Breast epithelium (tissue), 4 donors: ENCODE measurements at regions not wholly inside any gene's neighbourhood (a gene's known extent, or its start where the extent isn't known, plus 50 kb on each side); places are given as distances from the start of the nearest gene placed in this dataset.
"Not testable (repeated sequence)": the region's sequence is repeated elsewhere in the genome, so short reads cannot be mapped to it uniquely, and the experiment has no call there.

Experiments used
- DNase-seq, 2 donors: peaks; one replicate each; pipeline ENCODE4 v3.0.0-alpha.2; 2019; ENCODE audit warnings: low spot score in 2 of 2
- H3K27ac ChIP-seq, 2 donors: fragments of 200-600 bp; sonication (generic) in 1 of 2; one replicate each; pipeline ENCODE4 v1.5.1; 2016 to 2019; ENCODE audit warnings: mild to moderate bottlenecking in 1 of 2
- H3K27me3 ChIP-seq, 2 donors: fragments of 200-600 bp; sonication (generic) in 1 of 2; one replicate each; pipeline versions ENCODE4 v1.5.1 to v1.6.0; 2017 to 2019; ENCODE audit warnings: control low read depth in 1 of 2, mild to moderate bottlenecking in 1 of 2
- H3K36me3 ChIP-seq: fragments of 200-600 bp; one replicate; pipeline ENCODE4 v1.5.1; 2019
- H3K4me1 ChIP-seq, 2 donors: fragments of 200-600 bp; sonication (generic); one replicate each; pipeline ENCODE4 v1.5.1; 2016 to 2019; ENCODE audit warnings: control low read depth in 1 of 2
- H3K4me3 ChIP-seq, 3 donors: fragments of 200-600 bp; sonication (generic); 1 replicate in 2 of 3; 2 replicates in 1 of 3; pipeline ENCODE4 v1.5.1; 2016 to 2019; ENCODE audit warnings: mild to moderate bottlenecking in 3 of 3, moderate library complexity in 2 of 3
- H3K9me3 ChIP-seq, 2 donors: fragments of 200-600 bp; sonication (generic) in 1 of 2; one replicate each; pipeline ENCODE4 v1.5.1; 2016 to 2019; ENCODE audit warnings: control low read depth in 1 of 2
- POLR2A ChIP-seq: fragments of 450-650 bp; IDR thresholded peaks from one replicate; pipeline ENCODE4 v1.6.1; 2016; ENCODE audit warnings: antibody characterized with exemption, mild to moderate bottlenecking, moderate library complexity
- POLR2AphosphoS5 ChIP-seq, 3 donors: sonication (generic); formaldehyde crosslinking; IDR thresholded peaks; one replicate each; pipeline ENCODE4 v1.6.1; 2017; ENCODE audit warnings: antibody characterized with exemption in 3 of 3
- intact Hi-C: fragments of 100-400 bp; cut with DNase I; formaldehyde crosslinking; loops from one replicate; pipeline ENCODE4 v1.15.1; 2023; ENCODE audit warnings: low total_unique reads
- TF ChIP-seq, protein P1 (sequence below), 3 donors: fragments of 450-650 bp; IDR thresholded peaks; one replicate each; pipeline ENCODE4 v1.5.1; 2016 to 2017; ENCODE audit warnings: antibody characterized with exemption in 3 of 3, mild to moderate bottlenecking in 3 of 3, moderate library complexity in 3 of 3

DNA sequence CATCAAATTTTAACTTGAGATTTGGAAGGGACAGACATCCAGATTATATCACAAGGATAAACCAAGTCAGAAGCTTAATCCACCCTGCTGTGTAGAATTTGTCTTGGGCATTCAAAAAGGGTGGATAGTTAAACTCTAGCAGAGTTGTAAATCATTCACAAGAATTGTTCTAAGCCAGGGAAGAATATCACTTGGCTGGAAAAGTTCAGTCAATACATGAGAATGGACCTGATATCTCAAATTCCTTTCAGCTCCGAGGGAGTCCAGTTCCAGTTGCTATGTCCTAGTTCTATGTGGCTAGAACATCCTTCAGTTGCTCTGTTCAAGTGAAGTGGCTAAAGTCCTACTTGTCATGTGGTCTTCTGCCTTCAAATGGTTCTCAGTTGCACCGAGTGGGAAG, 351.8 kb upstream of the JARID2 start:
- no peak for DNase-seq
- Histone ChIP-seq H3K27ac (no peak overlapping the region), H3K36me3 (no peaks in the 10 kb centered on the region), H3K9me3 (no peaks in the 10 kb centered on the region), H3K4me1 (no peaks in the 10 kb centered on the region), H3K4me3 (no peak overlapping the region), H3K27me3 (no peaks in the 10 kb centered on the region)
- no peak for TF ChIP-seq POLR2AphosphoS5 (IDR thresholded peaks at IDR 0.05)
- TF ChIP-seq, protein P1, sequence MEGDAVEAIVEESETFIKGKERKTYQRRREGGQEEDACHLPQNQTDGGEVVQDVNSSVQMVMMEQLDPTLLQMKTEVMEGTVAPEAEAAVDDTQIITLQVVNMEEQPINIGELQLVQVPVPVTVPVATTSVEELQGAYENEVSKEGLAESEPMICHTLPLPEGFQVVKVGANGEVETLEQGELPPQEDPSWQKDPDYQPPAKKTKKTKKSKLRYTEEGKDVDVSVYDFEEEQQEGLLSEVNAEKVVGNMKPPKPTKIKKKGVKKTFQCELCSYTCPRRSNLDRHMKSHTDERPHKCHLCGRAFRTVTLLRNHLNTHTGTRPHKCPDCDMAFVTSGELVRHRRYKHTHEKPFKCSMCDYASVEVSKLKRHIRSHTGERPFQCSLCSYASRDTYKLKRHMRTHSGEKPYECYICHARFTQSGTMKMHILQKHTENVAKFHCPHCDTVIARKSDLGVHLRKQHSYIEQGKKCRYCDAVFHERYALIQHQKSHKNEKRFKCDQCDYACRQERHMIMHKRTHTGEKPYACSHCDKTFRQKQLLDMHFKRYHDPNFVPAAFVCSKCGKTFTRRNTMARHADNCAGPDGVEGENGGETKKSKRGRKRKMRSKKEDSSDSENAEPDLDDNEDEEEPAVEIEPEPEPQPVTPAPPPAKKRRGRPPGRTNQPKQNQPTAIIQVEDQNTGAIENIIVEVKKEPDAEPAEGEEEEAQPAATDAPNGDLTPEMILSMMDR (IDR thresholded peaks at IDR 0.05): no peak
- no peak for TF ChIP-seq POLR2A
- intact Hi-C loops: no loop called here

GRCh38 chr6:14896475-14896874, 349.4 kb upstream of the JARID2 start:
- Histone ChIP-seq H3K4me1 (no peaks in the 10 kb centered on the region), H3K9me3 (no peaks in the 10 kb centered on the region), H3K27me3 (no peaks in the 10 kb centered on the region), H3K27ac (no peak overlapping the region), H3K36me3 (no peaks in the 10 kb centered on the region), H3K4me3 (no peak overlapping the region)
- TF ChIP-seq POLR2A (no peak), POLR2AphosphoS5 (IDR thresholded peaks at IDR 0.05) (no peak)
- TF ChIP-seq, protein P1 (IDR thresholded peaks at IDR 0.05): no peak
- no peak for DNase-seq
- intact Hi-C loops: no loop called here

- intact Hi-C loops: no loop called here
- DNase-seq: no peak
- Histone ChIP-seq H3K36me3 (no peaks in the 10 kb centered on the region), H3K27ac (no peak overlapping the region), H3K27me3 (no peaks in the 10 kb centered on the region), H3K9me3 (no peaks in the 10 kb centered on the region), H3K4me3 (no peak overlapping the region), H3K4me1 (no peaks in the 10 kb centered on the region)
- no peak for TF ChIP-seq POLR2AphosphoS5 (IDR thresholded peaks at IDR 0.05)
These were observed 348.0 kb upstream of the JARID2 start for GRCh38 chr6:14897831-14898230.

DNA sequence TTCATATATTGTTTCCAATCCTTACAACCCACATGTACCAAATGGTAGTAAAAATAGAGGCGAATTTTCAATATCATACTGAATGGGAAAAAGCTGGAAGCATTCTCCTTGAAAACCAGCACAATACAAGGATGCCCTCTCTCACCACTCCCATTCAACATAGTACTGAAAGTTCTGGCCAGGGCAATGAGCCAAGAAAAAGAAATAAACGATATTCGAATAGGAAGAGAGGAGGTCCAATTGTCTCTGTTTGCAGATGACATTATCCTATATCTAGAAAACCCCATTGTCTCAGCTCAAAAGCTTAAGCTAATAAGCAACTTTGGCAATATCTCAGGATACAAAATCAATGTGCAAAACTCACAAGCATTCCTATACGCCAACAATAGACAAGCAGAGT, 346.4 kb upstream of the JARID2 start:
- H3K9me3 ChIP-seq, DNase-seq, H3K4me3 ChIP-seq, H3K27ac ChIP-seq, intact Hi-C loops, H3K27me3 ChIP-seq, H3K4me1 ChIP-seq, H3K36me3 ChIP-seq: not testable (repeated sequence)

GRCh38 chr6:14900919-14901318, 344.9 kb upstream of the JARID2 start:
- Histone ChIP-seq H3K27ac (no peak overlapping the region), H3K4me1 (no peaks in the 10 kb centered on the region), H3K36me3 (no peaks in the 10 kb centered on the region), H3K27me3 (no peaks in the 10 kb centered on the region), H3K4me3 (no peak overlapping the region), H3K9me3 (no peaks in the 10 kb centered on the region)
- TF ChIP-seq, protein P1 (IDR thresholded peaks at IDR 0.05): no peak
- no peak for TF ChIP-seq POLR2AphosphoS5 (IDR thresholded peaks at IDR 0.05)
- no peak for TF ChIP-seq POLR2A
- DNase-seq: no peak
- intact Hi-C loops: no loop called here

DNA sequence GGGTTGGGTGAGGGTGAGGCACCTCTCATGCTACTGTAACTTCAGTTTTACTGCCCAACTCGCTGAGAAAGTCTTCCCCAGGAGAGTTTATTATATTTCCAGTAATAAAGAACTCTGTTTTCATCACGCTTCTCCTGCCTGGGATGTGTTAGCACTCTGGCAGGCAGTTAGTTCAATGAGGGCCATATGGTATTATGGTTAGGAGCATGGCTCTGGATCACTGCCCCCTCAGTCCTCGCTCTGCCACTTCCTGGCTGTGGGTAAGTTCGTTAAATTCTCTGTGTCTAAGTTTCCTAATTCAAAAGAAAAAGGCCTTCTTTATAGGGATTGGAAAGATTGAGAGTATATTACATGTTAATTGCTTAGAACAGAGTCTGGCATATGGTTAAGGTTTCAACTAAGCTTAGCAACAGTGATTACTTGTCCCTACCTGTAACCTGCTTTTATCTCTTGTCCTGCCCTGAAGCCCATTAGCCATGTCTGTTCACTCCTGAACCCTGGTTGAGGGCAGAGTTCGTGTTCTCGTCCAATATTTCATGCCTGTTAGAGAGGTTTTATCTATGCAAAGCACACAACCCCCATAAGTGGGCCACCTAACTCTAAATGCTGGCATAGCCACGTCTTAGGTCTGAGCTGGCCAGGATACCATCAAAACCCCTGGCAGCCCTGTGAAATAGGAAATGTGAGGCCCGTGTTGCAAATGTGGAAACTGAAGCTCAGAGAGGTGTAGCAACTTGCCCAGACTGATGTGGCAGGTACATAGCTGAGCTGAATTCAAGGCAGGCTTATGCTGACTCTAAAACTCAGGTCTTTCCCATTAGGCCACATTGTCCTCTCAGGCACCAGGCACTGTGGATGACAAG, 342.5 kb upstream of the JARID2 start:
- Histone ChIP-seq H3K9me3 (no peaks in the 10 kb centered on the region), H3K27me3 (no peaks in the 10 kb centered on the region), H3K4me3 (no peak overlapping the region), H3K4me1 (no peaks in the 10 kb centered on the region), H3K27ac (no peak overlapping the region), H3K36me3 (no peaks in the 10 kb centered on the region)
- intact Hi-C loops: no loop called here
- no peak for DNase-seq
- TF ChIP-seq POLR2AphosphoS5 (IDR thresholded peaks at IDR 0.05) (no peak), POLR2A (no peak)
- TF ChIP-seq, protein P1 (IDR thresholded peaks at IDR 0.05): no peak
